T-helper 2 cell (primary cell): ENCODE measurements at regions not wholly inside any gene's neighbourhood (a gene's known extent, or its start where the extent isn't known, plus 50 kb on each side); places are given as distances from the start of the nearest gene placed in this dataset.
"Not testable (repeated sequence)": the region's sequence is repeated elsewhere in the genome, so short reads cannot be mapped to it uniquely, and the experiment has no call there.

Experiments
- DNase-seq, 5 experiments: peaks; one replicate each; pipeline versions ENCODE4 v3.0.0 to v3.0.0-alpha.2; 2012 to 2022

GRCh38 chr13:81319351-81319750, 978.4 kb upstream of the SPRY2 start:
- DNase-seq, result no peak

- no peak for DNase-seq
Measured at GRCh38 chr13:81318231-81319019, 977.5 kb upstream of the SPRY2 start.

- no peak for DNase-seq
Measured at GRCh38 chr13:81314461-81314860, 973.5 kb upstream of the SPRY2 start.

- no peak for DNase-seq
Measured at GRCh38 chr13:81305928-81306327, 965.0 kb upstream of the SPRY2 start.

GRCh38 chr13:81304121-81304659, 963.3 kb upstream of the SPRY2 start:
- DNase-seq, result no peak

GRCh38 chr13:81302677-81303076, 961.8 kb upstream of the SPRY2 start:
- DNase-seq, result no peak

GRCh38 chr13:81302125-81302524, 961.2 kb upstream of the SPRY2 start:
- DNase-seq, result no peak

- DNase-seq, result no peak
Measured at GRCh38 chr13:81295177-81295576, 954.3 kb upstream of the SPRY2 start.

- no peak for DNase-seq
Measured at GRCh38 chr13:81293594-81294164, 952.8 kb upstream of the SPRY2 start.

GRCh38 chr13:81283561-81283960, 942.6 kb upstream of the SPRY2 start:
- DNase-seq, result no peak

- no peak for DNase-seq
Measured at GRCh38 chr13:81283062-81283461, 942.1 kb upstream of the SPRY2 start.

- DNase-seq, result no peak
Measured at GRCh38 chr13:81275666-81276258, 934.8 kb upstream of the SPRY2 start.

GRCh38 chr13:81247711-81248110, 906.8 kb upstream of the SPRY2 start:
- DNase-seq, result no peak

- no peak for DNase-seq
Measured at GRCh38 chr13:81246556-81246955, 905.6 kb upstream of the SPRY2 start.

GRCh38 chr13:81244011-81244410, 903.1 kb upstream of the SPRY2 start:
- DNase-seq, result no peak

GRCh38 chr13:81230386-81230785, 889.5 kb upstream of the SPRY2 start:
- no peak for DNase-seq

- not testable (repeated sequence) for DNase-seq
Measured at GRCh38 chr13:81226830-81227229, 885.9 kb upstream of the SPRY2 start.

GRCh38 chr13:81224209-81224833, 883.4 kb upstream of the SPRY2 start:
- DNase-seq, result no peak

- DNase-seq, result no peak
Measured at GRCh38 chr13:81223778-81224177, 882.9 kb upstream of the SPRY2 start.

- DNase-seq, result no peak
Measured at GRCh38 chr13:81211713-81212112, 870.8 kb upstream of the SPRY2 start.

- DNase-seq, result no peak
Measured at GRCh38 chr13:81207636-81208035, 866.7 kb upstream of the SPRY2 start.

GRCh38 chr13:81207231-81207630, 866.3 kb upstream of the SPRY2 start:
- DNase-seq, result no peak

- DNase-seq, result no peak
Measured at GRCh38 chr13:81203783-81204182, 862.9 kb upstream of the SPRY2 start.
